ENCODE measurements at regions not wholly inside any gene's neighbourhood (a gene's known extent, or its start where the extent isn't known, plus 50 kb on each side); places are given as distances from the start of the nearest gene placed in this dataset.

DNA sequence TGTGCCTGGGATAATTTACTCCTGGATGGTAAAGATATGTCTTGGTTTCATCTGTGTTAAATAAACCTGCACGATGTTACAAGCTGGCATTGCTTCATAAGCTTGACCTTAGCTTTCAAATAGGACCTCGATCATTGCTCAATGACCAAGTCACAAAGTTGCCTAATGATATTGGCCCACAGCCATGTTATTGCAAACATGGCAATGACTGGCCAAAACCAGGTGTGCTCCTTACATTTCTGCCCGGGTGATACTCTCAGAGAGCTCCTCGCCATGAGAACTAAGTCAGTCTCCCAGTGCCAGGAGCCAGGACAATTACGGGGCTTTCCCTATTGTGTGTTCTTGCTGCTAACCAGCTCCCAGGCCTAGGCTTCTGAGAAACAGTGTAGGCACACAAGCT lies 72.5 kb upstream of the CYP1B1 start:
- H3K27me3 ChIP-seq (replicated peaks; ENCODE audit: insufficient read depth) = no peaks in the 10 kb centered on the region
- 52 to 60% methylated on average over 5 of the region's 5 CpGs for WGBS, 2 experiments (ENCODE audit: low coverage in 1 of 2, low lambda C conversion rate in 2 of 2, missing lambda C conversion rate in 2 of 2)
- TF ChIP-seq EZH2phosphoT487 (IDR thresholded peaks at IDR 0.05; ENCODE audit: insufficient read depth, low read depth) = no peak
- no peak for TF ChIP-seq EZH2 (IDR thresholded peaks at IDR 0.05; ENCODE audit: insufficient read depth, poor library complexity, severe bottlenecking)
- H3K9me2 ChIP-seq (ENCODE audit: insufficient read depth) = no peaks in the 10 kb centered on the region
- no peaks in the 10 kb centered on the region for H3K9me3 ChIP-seq (ENCODE audit: low read depth)
- H2AFZ ChIP-seq = no peak overlapping the region
- H3K36me3 ChIP-seq (ENCODE audit: low read depth) = no peaks in the 10 kb centered on the region
- no peaks in the 10 kb centered on the region for H4K20me1 ChIP-seq (ENCODE audit: insufficient read depth)
- no peaks in the 10 kb centered on the region for H3K79me2 ChIP-seq (ENCODE audit: insufficient read depth)
- H3K4me2 ChIP-seq (ENCODE audit: unreplicated experiment) = no peak overlapping the region
- H3K9ac ChIP-seq = no peak overlapping the region
- H3K4me3 ChIP-seq = no peak overlapping the region
- H3K27ac ChIP-seq = no peak overlapping the region
- peaks cover 34% of the 10 kb centered on the region for H3K4me1 ChIP-seq (ENCODE audit: insufficient read depth)
- H3F3A ChIP-seq (ENCODE audit: insufficient read depth) = peaks cover 31% of the 10 kb centered on the region
- DNase-seq = peak; percentile 66
- in situ Hi-C loops (cut with MboI) = no loop called here

DNA sequence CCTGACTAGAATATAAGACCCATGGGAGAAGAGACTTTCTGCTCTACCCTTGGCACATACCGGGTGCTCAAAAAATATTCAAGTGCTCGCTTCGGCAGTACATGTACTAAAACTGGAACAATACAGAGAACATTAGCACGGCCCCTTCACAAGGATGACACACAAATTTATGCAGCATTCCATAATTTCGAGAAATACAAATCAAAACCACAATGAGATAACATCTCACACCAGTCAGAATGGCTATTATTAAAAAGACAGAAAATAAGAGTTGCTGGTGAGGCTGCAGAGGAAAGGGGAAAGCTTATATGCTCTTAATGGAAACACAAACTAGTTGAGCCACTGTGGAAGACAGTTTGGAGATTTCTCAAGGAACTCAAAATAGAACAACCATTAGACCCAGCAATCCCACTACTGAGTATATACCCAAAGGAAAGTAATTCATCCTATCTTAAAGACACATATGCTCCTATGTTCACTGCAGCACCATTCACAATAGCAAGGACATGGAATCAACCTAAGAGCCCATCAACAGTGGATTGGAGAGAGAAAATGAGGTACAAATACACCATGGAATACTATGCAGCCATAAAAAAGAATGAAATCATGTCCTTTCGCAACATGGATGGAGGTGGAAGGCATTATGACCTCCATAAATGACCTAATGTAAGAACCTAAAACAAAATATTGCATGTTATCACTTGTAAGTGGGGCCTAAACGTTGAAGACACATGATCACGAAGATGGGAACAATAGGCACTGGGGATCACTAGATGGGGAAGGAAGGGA lies 71.6 kb upstream of the CYP1B1 start:
- Histone ChIP-seq H3K27me3 (replicated peaks; ENCODE audit: insufficient read depth) (no peaks in the 10 kb centered on the region), H2AFZ (no peak overlapping the region), H3K36me3 (ENCODE audit: low read depth) (no peaks in the 10 kb centered on the region), H3K79me2 (ENCODE audit: insufficient read depth) (no peaks in the 10 kb centered on the region), H3K27ac (peak overlapping the region; percentile 99), H4K20me1 (ENCODE audit: insufficient read depth) (no peaks in the 10 kb centered on the region), H3K9ac (peak overlapping the region; percentile 85), H3K4me1 (ENCODE audit: insufficient read depth) (peaks cover 34% of the 10 kb centered on the region), H3K4me2 (ENCODE audit: unreplicated experiment) (peak overlapping the region; percentile 84), H3K9me2 (ENCODE audit: insufficient read depth) (no peaks in the 10 kb centered on the region), H3K4me3 (0 out of 2 replicates have a peak overlapping the region, but pooled peaks have one; percentile 55), H3F3A (ENCODE audit: insufficient read depth) (peaks cover 31% of the 10 kb centered on the region), H3K9me3 (ENCODE audit: low read depth) (no peaks in the 10 kb centered on the region)
- in situ Hi-C loops (cut with MboI) = no loop called here
- WGBS, 2 experiments (ENCODE audit: low coverage in 1 of 2, low lambda C conversion rate in 2 of 2, missing lambda C conversion rate in 2 of 2) = 66 to 67% methylated on average over 8 of the region's 8 CpGs
- peak; percentile 38 for DNase-seq
- TF ChIP-seq EZH2 (IDR thresholded peaks at IDR 0.05; ENCODE audit: insufficient read depth, poor library complexity, severe bottlenecking) = no peak
- TF ChIP-seq EZH2phosphoT487 (IDR thresholded peaks at IDR 0.05; ENCODE audit: insufficient read depth, low read depth) = no peak

DNA sequence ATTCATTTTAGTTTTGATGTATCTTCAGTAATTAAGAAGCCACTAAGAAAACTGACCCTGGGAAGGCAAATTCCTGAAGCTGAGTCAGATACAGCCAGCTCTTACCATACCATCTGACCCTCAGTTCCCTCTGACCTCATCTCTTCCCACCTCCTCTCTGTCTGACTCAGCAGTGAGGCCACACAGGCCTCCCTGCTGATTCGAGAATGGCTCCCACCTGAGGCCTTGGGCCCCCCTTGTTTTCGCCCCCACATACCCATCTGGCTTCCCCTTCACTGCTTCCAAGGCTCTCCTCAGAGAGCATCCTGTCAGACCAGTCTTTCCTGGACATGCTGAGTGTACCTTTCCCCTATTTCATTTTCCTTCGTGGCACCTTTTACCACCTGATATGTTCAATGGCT lies 71.0 kb upstream of the CYP1B1 start:
- Histone ChIP-seq H3K9me2 (ENCODE audit: insufficient read depth) (no peaks in the 10 kb centered on the region), H2AFZ (peak overlapping the region; percentile 59), H3K4me3 (peak overlapping the region; percentile 55), H3F3A (ENCODE audit: insufficient read depth) (peaks cover 31% of the 10 kb centered on the region), H3K79me2 (ENCODE audit: insufficient read depth) (no peaks in the 10 kb centered on the region), H4K20me1 (ENCODE audit: insufficient read depth) (no peaks in the 10 kb centered on the region), H3K4me2 (ENCODE audit: unreplicated experiment) (peak overlapping the region; percentile 84), H3K27me3 (replicated peaks; ENCODE audit: insufficient read depth) (no peaks in the 10 kb centered on the region), H3K27ac (peak overlapping the region; percentile 99), H3K9me3 (ENCODE audit: low read depth) (no peaks in the 10 kb centered on the region), H3K36me3 (ENCODE audit: low read depth) (no peaks in the 10 kb centered on the region), H3K4me1 (ENCODE audit: insufficient read depth) (peaks cover 34% of the 10 kb centered on the region), H3K9ac (peak overlapping the region; percentile 85)
- 32 to 33% methylated on average over 3 of the region's 3 CpGs for WGBS, 2 experiments (ENCODE audit: low coverage in 1 of 2, low lambda C conversion rate in 2 of 2, missing lambda C conversion rate in 2 of 2)
- in situ Hi-C loops (cut with MboI) = no loop called here
- peak; percentile 97 for DNase-seq
- TF ChIP-seq EZH2phosphoT487 (IDR thresholded peaks at IDR 0.05; ENCODE audit: insufficient read depth, low read depth) (no peak), EZH2 (IDR thresholded peaks at IDR 0.05; ENCODE audit: insufficient read depth, poor library complexity, severe bottlenecking) (no peak)

DNA sequence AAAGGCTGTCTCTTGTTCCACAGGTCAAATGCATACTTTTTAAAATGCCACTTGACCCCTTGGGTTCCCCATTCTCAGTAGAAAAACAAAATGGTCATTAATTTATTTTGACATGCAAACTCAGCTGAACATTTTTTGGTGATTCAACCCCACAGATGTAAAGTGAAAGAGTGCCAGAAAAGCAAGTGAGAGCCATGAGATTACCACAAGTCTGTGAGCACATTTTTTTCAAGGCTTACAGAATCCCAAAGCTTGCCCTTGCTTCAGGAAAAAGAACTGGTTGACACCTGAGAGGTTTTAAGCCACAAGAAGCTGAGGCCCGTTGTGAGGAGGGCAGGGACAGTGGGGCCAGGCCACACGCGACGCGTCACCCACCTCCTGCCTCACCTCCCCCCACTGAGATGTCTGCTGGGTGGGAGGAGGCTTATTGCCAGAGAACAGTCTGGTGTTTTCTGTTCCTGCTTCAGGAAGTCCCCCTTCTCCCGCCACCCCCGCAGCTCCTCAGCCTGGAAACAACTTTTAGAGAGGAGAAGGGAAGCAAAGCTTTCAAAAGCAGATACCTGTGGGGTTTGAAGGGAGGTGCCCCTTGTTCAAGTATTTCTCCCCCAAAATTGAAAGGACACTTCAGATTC lies 70.4 kb upstream of the CYP1B1 start:
- Histone ChIP-seq H3K27me3 (replicated peaks; ENCODE audit: insufficient read depth) (no peaks in the 10 kb centered on the region), H3K4me3 (peak overlapping the region; percentile 55), H3K9me2 (ENCODE audit: insufficient read depth) (no peaks in the 10 kb centered on the region), H3K27ac (peak overlapping the region; percentile 99), H3K79me2 (ENCODE audit: insufficient read depth) (no peaks in the 10 kb centered on the region), H3F3A (ENCODE audit: insufficient read depth) (peaks cover 31% of the 10 kb centered on the region), H3K36me3 (ENCODE audit: low read depth) (no peaks in the 10 kb centered on the region), H4K20me1 (ENCODE audit: insufficient read depth) (no peaks in the 10 kb centered on the region), H2AFZ (peak overlapping the region; percentile 59), H3K4me1 (ENCODE audit: insufficient read depth) (peaks cover 34% of the 10 kb centered on the region), H3K9me3 (ENCODE audit: low read depth) (no peaks in the 10 kb centered on the region), H3K4me2 (ENCODE audit: unreplicated experiment) (peak overlapping the region; percentile 84), H3K9ac (peak overlapping the region; percentile 85)
- in situ Hi-C loops (cut with MboI) = no loop called here
- TF ChIP-seq EZH2phosphoT487 (IDR thresholded peaks at IDR 0.05; ENCODE audit: insufficient read depth, low read depth) (no peak), EZH2 (IDR thresholded peaks at IDR 0.05; ENCODE audit: insufficient read depth, poor library complexity, severe bottlenecking) (no peak)
- WGBS, 2 experiments (ENCODE audit: low coverage in 1 of 2, low lambda C conversion rate in 2 of 2, missing lambda C conversion rate in 2 of 2) = 0 to 2% methylated on average over 7 of the region's 7 CpGs
- DNase-seq = peak; percentile 93
